ENCODE measurements at regions not wholly inside any gene's neighbourhood (a gene's known extent, or its start where the extent isn't known, plus 50 kb on each side); places are given as distances from the start of the nearest gene placed in this dataset.

DNA sequence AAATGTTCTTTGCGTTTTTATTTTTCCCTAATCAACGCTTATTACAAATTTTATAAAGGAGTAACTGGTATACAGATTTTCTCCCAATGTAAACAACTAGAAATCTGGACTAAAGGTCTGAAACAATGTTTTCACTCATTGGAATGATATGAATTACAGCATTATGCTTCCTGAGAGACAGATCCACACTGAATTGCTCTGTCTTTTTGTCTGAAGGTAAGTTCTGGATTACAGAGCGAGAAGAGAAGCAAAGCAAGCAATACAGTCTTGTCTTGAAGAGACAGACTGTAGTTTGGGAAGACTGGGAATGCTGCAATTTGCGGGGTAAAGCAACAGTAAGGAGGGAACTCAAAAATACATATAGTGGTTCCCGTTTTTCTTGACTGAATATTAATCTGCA is 262.2 kb upstream of the PABPC4L start:
- FAIRE-seq = no peak

DNA sequence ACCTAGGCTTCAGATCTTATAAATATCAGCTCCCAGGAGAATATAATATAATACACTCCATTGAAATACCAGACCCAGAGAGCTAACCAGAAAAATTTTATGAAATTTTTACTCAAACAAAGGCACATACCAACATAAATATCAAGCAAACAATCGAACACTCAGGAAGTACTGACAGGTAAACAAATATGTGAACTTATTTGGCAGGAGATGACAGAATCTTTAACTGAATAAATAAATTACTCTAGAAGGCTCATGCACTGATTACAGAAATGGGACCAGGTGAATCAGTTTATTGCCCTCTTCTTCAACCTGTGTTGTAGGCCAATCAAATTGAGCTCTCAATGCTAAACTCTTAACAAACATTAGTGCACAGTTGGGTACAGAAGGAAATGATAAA is 225.2 kb upstream of the PABPC4L start:
- no peak for FAIRE-seq

DNA sequence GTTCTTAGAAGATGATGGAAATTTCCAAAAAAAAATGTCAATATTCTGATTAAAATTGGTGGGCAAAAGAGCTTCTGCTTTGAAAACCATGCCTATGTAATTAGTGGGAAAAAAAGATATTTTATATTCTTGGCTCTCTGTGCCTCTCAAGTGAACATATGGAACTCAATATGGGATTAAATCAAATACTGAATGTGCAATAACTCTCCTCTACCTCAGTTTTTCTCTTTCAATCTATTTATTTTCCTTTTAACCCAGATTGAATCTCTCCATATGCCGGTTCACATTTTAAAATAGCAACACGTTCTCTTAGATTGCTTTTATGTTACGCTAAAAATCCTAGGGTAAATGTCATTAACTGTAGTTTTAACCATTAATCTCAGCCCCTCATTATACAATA is 224.2 kb upstream of the PABPC4L start:
- no peak for FAIRE-seq

DNA sequence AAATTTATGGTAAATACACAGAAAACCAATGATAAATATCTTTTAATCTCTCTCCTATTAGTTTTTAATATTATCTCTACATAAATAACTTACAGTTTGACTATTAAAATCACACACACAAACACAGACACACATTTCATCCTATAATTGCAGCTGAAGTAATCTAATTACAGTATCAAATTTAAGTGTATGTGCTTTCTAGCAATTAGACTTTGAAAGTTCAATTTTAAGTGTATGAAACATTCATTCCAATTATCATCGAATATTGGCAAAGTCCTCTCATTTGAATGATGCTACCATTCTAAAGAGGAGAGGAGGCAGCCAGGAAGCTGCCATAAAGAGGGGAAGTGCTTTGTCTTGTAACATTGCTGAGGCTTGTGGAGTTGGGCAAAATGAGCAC is 221.2 kb upstream of the PABPC4L start:
- FAIRE-seq = no peak

DNA sequence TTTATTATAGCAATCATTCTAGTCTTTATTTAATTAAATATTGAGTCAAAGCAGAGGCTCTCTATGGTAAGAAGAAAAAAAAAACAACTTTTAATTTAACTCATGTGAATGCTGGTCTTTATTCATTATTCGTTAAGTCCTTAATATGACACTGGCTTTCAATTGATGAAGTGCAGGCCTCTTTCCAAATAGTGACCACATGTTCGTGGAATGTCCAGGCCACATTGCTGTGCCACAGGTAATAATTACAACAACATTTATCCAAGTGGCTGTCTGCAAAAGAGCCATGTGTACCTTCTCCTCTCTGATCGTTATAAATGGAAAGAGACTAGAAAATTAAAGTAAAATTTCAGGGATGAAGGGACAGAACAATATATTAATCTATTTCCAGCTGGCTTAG is 220.1 kb upstream of the PABPC4L start:
- no peak for FAIRE-seq

DNA sequence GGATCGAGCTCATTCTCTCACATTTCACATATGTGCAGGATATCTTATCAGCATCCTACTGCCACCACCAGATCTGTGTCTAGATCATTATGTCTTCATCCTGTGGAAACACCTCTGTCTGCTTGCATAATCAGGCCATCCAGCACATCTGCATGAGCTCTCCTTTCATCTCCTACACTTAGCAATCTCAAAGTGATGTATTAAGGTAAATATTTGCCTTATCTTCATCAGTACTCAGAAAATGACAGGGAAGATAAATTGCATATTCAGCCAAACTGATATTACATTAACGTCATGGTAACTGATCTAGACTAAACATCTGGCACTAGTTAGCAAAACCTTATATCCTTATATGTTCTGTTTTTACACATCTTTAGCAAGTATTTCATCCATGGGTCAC is 207.3 kb upstream of the PABPC4L start:
- FAIRE-seq = no peak

DNA sequence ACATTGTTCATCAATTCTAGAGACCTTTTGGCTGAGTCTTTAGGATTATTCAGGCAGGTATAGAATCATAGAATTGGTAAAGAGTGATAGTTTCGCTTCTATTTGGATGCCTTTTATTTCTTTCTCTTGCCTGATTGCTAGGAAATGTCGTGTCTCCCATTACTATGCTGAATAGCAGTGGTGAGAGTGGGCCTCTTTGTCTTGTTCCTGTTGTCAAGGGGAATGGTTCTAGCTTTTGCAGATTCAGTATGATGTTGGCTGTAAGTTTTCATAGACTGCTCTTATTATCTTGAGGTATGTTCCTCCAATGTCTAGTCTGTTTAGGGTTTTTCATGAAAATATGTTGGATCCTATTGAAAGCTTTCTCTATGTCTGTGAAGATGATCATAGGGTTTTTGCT is 200.2 kb upstream of the PABPC4L start:
- FAIRE-seq = no peak

DNA sequence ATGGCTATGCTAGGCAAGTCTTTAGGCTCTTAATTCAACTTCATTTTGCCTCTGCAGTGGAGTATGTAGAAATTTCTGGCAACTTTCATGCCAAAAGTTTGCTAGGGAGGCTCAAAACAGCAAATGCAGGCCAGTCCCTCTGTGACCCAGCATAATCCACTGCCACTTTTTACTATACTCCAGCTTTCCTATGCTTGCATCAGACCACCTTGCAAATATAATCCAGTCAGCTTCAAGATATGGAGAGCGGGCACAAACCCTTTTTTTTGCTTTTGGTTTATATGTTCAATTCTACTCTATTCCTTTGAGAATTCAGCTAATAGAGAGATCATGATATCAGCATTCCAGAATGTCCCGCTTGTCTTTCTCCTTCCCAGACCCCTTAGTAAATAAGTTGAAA is 192.0 kb upstream of the PABPC4L start:
- no peak for FAIRE-seq

DNA sequence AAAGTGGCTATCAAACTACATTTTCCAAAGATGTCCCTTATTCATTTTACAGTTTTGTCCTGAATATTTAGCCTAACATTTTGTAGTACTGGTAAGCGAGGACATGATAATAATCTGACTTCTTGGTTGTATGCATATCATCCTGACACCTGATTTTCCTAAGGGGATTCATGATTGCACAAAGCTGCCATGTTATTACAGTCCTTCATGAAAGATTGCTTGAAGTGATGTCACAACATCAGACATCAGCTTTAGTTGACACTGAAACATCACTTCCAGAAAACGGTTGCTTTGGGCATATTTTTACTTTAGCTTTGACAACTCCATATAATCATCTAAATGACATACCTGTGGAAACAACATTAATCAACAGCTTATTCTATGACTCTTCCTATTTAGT is 188.7 kb upstream of the PABPC4L start:
- FAIRE-seq = no peak

DNA sequence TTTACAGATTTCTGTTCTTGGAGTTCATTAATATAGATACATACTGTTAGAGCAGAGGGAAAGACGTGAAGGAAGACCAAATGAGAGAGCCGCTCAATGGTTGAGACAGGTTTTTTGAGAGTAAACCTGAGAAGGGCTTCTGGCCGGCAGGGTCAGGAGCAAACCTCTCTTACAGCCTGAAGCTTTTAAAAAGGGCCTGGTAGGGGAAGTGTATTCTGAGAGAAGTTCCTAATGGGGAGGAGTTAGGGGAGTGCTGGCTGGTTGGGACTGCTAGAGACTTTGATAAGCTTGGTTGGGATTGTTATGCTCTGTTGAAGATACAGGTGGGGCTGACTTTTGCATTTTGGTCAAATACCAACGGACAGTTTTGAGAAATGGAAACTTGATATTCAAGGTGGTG is 186.8 kb upstream of the PABPC4L start:
- no peak for FAIRE-seq

DNA sequence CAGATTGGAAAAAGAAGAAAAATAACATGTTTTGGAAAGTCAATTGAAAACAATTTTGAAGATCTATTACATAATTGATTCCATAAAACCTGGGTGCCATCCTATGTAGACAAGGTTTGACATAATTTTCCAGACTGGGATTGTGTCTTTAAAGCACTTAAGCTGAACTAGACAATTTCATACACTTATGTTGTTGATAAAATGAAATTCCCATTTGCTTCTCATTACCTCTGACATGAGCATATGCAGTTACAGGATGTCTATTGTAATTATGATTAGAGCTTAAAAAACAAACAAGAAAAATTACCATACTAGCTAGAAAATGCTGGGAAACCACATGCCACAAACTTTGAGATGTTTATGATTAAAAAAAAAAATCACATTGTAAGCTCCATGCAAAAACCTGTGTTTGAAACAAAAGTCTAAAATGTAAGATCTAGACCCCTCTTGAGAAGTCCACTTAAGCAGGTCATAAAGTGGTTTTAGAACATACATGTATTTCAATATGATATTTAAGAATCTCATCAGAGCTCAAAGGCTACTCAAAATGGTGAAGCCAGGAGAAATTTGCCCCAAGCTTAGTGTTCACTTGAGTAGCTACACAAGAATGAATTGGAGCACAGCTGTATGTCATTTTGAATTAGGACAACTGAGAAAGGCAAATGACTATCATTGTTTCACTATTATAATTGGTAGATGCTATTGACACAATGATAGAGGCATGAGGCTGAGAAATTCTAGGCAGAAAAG is 181.1 kb upstream of the PABPC4L start:
- FAIRE-seq = no peak

DNA sequence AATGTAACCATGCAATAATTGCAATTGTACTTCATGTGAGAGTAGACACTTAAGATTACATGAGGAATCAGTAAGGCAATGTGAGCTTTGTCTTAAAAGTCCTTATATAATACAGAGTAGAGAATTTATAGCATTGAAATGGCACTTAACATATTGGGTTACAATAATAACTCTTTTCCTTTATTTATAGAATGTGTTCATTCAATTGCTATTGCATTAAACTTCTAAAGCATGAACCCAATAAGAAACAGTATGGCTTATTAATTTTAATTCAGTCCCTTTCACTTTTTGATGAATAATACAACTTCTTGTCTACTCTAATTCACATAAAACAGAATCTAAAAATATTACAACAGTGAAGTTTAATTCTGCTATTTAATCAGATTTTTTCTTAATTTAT is 174.2 kb upstream of the PABPC4L start:
- no peak for FAIRE-seq

DNA sequence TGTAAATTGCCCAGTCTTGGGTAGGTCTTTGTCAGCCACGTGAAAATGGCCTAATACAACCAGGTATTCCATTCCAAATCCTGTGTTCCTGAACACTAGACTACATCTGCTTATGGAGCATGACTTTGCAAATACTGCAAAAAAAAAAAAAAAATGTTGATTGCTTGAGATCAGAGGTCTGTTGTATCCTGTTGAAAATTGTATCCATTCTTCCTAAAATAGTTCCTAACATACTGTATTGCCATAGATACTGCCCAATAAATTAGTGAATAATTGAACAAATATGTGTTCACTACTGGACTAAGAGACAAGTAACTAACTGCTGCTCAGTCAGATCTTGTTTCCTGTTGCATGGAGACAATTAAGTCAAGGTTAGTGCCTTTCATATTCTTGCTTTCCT is 164.3 kb upstream of the PABPC4L start:
- no peak for FAIRE-seq

DNA sequence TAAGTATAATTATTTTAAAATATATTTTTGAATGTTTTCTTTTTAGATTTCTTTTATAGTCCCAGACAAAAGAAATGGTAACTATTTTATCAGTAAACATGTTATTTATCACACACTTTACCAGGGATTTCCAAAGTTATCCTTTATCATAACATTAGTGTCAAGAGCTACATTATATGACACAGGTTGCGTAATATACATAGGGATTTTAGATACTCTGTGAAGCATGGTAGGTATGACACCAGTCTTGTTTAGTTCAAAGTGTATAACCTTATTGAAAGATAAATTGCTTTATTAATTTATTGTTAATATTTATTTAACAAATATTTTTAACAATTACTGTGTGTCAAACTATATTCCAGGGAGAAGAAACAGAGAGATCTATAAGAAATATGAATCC is 163.3 kb upstream of the PABPC4L start:
- no peak for FAIRE-seq

DNA sequence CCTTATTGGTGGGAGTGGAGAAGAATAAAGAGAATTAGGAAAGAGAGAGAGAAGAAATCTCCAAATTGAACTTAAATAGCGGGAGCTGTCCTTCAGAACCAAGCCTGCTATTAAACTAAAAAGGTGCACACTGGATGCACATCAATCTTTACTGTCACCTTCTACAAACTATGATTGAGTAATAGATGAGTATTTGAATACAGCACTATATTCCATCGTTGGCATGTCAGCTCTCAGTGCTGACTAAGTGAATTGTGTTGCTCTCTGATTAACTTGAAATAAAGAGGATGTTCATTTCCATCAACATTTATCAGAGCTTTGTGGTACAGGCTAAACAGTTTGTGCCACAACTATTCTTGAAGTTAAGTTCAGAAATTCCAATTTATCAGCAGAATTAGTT is 143.7 kb upstream of the PABPC4L start:
- FAIRE-seq = no peak

DNA sequence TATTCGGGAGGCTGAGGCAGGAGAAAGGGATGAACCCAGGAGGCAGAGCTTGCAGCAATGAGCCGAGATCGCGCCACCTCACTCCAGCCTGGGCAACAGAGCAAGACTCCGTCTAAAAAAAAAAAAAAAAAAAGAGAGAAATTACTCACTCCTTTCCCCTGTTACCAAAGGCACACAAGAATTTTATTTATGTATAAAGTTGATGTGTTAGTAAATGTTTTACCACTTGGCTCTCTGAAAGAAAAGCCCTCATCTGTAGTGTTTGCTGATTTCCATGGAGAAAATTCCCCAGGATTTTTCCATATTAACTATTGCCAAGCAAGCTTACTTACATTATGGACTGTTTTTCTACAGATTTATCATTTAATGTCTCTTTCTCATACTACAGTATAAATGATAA is 142.1 kb upstream of the PABPC4L start:
- FAIRE-seq = no peak

DNA sequence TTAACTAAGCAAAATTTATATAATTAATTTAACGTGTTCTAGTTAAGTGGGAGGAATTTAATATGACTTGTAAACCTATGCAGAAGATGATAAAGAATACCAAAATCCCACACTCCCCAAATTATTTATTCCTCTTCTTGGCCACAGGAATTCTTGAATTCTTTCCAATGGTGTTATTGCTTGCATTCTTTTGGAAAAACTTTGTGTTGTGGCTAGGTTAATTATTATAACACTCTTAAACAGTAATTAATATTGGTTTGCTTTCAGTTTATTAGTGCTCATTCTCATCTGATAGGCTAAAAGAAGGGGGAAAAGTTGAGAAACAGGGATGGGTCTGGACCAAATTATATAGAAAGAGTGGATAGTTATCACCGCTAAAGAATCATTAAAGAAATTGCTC is 141.5 kb upstream of the PABPC4L start:
- no peak for FAIRE-seq

DNA sequence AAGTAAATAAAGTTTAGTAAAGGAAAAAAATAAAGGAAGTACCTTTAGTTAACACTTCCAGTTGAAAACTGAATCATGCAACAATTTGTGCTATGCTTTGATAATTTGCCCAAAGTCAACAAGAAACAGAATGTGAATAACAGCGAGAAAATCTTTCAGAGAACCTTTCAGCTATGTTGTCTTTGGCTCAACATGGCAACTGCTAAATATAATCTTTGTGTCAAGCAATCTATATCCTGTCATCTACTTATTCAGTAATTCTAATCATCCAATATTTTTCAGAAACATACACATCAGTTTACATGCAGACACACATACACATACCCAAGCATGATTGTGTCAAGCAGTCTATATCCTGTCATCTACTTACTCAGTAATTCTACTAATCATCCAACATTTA is 136.0 kb upstream of the PABPC4L start:
- no peak for FAIRE-seq

DNA sequence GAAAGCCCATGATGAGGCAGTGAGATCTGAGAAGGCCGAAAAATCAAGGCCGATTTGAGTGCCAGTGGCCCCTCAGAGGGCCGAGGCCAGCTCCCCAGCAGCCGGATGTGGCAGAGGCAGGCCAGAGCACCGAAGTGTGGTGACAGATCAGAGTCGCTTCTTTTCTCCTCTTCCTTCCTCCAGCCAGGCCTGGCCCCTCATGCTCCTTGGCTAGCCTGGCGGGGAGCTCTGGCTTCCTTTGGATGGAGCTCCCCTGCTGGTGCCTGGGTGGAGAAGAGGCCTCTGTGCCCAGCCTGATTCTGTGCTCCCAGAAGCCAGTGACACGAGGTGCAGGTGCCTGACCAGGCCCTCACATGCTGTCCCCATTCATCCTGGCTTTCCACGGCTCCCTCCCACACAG is 127.2 kb upstream of the PABPC4L start:
- no peak for FAIRE-seq

DNA sequence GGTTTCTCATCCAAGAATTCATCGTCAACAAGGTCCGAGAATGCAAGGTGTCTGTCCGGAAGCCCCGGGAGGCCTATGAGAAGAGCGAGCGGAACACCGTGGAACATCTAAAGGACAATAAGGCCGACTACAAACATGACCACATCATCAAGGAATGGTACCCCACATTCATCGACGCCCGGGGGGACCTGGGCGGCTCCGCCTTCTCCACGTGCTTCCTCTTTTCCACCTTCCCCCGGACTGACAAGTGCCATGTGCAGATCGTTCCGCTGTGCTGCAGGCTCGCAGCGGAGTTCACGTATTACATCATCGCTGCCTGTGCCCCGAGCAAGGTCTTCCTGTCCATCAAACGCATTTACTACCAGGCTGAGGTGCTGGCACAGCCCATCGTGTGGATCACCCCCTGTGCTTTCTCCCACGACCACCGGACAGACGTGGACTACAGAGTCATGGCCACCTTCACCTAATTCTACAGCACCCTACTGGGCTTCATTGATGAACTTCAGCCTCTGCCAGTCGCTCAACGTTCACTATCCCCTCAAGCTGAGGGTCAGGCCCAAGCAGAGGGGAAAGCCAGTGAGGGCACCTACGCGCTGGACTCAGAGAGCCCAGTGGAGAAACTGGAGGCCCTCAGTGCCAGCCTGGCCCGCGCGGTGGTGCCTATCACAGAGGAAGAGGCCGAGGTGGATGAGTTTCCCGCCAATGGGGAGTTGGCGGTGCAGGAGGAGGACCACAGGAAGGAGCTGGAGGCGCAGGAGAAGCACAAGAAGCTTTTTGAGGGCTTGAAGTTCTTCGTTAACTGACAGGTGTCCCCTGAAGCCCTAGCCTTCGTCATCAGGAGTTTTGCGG is 125.9 kb upstream of the PABPC4L start:
- FAIRE-seq = no peak

DNA sequence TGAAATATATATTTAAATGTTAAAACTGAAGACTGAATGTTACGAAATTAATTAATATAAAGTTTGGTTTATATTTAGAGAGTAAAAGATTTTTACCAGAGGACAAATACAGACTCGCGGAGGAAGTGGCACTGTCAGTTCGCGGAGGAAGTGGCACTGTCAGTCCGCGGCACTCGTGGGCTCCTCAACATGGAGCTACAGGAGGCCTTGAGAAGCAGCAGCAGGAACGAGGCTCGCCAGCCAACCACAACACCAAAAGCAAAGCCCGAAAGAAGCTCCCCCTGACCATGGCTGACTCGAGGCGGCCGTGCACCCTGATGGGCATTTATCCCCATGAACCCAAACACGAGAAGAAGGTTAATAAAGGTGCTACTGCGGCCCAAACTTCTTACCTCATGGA is 125.3 kb upstream of the PABPC4L start:
- FAIRE-seq = no peak

DNA sequence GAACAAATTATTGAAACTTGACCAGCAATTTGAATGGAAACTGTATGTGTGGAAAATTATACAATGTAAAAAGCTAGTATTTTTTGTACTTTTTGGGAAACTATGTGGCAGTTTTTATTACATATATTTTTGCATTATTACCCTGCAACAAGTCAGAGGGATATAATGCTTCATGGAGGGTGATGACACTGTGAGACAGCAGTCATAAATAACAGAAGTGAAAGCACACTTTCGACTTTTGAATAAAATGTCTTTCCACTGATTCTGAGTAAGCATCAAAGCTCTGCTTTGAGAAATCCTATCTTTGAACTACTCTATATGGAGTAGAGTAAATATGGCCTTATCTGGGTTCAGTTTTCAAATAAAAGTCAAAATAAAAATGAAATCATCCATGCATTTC is 122.6 kb upstream of the PABPC4L start:
- no peak for FAIRE-seq

DNA sequence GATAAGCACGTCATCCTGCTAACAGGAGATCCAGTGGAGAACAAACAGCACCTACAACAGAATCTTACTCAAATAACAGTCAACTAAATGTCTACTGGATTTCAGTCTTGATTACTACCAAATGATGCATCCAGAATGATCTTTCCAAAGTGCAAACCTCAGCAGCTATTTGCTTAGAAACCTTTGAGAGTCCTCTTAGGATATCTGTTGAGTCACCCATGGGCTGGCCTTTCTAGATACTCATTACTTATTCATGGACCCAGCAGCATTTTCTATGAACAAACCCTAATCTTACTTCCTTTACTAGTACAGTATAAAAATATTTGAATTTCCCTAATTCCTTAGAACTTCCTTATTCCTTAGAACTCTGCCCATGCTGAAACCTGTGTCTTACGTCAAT is 118.5 kb upstream of the PABPC4L start:
- FAIRE-seq = no peak

DNA sequence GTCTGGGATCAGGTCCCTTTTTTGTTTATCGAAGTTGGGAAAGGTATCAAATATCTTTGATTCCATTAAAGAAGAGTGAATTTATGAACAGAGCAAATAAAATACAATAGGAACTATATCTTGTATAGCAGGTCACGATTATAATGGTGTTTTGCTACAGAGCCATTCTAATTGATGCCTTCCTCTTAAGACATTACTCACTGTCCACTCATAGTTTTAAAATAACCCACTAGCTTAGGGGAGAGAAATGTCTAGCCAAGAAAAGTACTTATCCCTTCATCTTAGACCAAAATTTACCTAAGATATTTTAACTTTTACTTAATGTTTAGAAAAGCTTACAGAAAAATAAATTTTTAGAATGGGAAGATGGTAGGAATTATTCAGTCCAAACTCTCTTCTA is 112.0 kb upstream of the PABPC4L start:
- FAIRE-seq = no peak

DNA sequence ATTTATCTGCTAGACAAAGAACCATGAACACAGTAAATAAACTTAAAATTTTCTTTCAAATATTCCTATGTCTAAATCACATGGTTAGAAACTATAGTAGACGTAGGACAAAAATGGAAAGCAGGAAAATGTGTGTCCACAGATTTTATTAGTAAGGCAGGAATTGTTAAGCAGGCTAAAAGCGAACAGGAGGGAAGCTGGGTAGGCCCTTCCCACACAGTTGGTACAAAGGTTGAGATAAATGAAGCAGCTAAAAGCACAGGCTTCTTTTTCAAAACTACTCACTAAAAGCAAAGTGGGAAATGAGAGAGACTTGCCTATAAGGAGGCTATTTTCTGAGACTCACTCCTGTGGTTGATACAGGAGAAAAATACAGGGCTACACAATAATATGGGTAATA is 108.1 kb upstream of the PABPC4L start:
- no peak for FAIRE-seq
